ENCODE measurements at regions not wholly inside any gene's neighbourhood (a gene's known extent, or its start where the extent isn't known, plus 50 kb on each side); places are given as distances from the start of the nearest gene placed in this dataset.

DNA sequence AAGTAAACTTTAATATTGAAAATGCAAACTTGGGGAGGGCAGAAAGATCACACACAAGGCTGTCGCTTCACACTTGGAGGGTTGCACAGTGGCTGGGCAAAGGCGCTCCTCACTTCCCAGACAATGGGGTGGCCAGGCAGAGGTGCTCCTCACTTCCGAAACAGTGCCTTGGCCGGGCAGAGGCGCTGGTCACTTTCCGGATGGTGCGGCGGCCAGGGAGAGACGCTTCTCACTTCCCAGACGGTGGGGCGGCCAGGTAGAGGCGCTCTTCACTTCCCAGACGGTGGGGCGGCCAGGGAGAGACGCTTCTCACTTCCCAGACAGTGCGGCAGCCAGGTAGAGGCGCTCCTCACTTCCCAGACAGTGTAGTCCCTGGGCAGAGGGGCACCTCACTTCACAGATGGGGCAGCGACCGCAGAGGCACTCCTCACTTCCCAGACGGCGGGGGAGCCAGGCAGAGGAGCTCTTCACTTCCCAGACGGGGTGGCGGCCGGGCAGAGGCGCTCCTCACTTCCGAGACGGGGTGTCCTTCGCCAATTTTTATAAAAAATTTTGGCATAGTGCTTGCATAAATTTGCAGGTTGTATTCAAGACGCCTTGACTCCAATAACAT lies 140.8 kb upstream of the PZP start:
- Histone ChIP-seq H3K27ac (ENCODE audit: low read length) (no peak overlapping the region), H3K9me3 (ENCODE audit: low read length) (no peaks in the 10 kb centered on the region), H3K79me2 (replicated peaks; ENCODE audit: insufficient read depth, low read length) (no peaks in the 10 kb centered on the region), H3K4me3 (ENCODE audit: low read length) (no peak overlapping the region), H3K27me3 (ENCODE audit: insufficient read depth, low read depth, low read length) (no peaks in the 10 kb centered on the region), H3K9me2 (ENCODE audit: insufficient read depth, low read length) (no peaks in the 10 kb centered on the region), H4K20me1 (ENCODE audit: insufficient read depth) (no peaks in the 10 kb centered on the region), H3F3A (ENCODE audit: insufficient read depth, low read length, poor library complexity, severe bottlenecking) (no peaks in the 10 kb centered on the region), H3K9ac (ENCODE audit: low read length) (no peak overlapping the region), H2AFZ (ENCODE audit: low read depth, low read length) (no peak overlapping the region), H3K36me3 (ENCODE audit: insufficient read depth, low read length) (no peaks in the 10 kb centered on the region), H3K4me2 (ENCODE audit: low read length) (no peak overlapping the region)
- TF ChIP-seq TAF1 (IDR thresholded peaks at IDR 0.05; ENCODE audit: low read depth) (no peak), EP300 (conservative IDR thresholded peaks at IDR 0.05; ENCODE audit: poor library complexity, severe bottlenecking) (no peak), MXI1 (conservative IDR thresholded peaks at IDR 0.05; ENCODE audit: poor library complexity, severe bottlenecking) (no peak), POLR2AphosphoS5 (IDR thresholded peaks at IDR 0.05) (no peak), EZH2 (IDR thresholded peaks at IDR 0.05; ENCODE audit: borderline replicate concordance, insufficient read depth, low read length, poor library complexity, severe bottlenecking) (no peak), RAD21 (conservative IDR thresholded peaks at IDR 0.05) (no peak), SMC3 (conservative IDR thresholded peaks at IDR 0.05; ENCODE audit: poor library complexity) (no peak)
- TF ChIP-seq, protein P1, sequence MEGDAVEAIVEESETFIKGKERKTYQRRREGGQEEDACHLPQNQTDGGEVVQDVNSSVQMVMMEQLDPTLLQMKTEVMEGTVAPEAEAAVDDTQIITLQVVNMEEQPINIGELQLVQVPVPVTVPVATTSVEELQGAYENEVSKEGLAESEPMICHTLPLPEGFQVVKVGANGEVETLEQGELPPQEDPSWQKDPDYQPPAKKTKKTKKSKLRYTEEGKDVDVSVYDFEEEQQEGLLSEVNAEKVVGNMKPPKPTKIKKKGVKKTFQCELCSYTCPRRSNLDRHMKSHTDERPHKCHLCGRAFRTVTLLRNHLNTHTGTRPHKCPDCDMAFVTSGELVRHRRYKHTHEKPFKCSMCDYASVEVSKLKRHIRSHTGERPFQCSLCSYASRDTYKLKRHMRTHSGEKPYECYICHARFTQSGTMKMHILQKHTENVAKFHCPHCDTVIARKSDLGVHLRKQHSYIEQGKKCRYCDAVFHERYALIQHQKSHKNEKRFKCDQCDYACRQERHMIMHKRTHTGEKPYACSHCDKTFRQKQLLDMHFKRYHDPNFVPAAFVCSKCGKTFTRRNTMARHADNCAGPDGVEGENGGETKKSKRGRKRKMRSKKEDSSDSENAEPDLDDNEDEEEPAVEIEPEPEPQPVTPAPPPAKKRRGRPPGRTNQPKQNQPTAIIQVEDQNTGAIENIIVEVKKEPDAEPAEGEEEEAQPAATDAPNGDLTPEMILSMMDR (IDR thresholded peaks at IDR 0.05; ENCODE audit: poor library complexity, severe bottlenecking), result no peak
- TF ChIP-seq, protein P2, sequence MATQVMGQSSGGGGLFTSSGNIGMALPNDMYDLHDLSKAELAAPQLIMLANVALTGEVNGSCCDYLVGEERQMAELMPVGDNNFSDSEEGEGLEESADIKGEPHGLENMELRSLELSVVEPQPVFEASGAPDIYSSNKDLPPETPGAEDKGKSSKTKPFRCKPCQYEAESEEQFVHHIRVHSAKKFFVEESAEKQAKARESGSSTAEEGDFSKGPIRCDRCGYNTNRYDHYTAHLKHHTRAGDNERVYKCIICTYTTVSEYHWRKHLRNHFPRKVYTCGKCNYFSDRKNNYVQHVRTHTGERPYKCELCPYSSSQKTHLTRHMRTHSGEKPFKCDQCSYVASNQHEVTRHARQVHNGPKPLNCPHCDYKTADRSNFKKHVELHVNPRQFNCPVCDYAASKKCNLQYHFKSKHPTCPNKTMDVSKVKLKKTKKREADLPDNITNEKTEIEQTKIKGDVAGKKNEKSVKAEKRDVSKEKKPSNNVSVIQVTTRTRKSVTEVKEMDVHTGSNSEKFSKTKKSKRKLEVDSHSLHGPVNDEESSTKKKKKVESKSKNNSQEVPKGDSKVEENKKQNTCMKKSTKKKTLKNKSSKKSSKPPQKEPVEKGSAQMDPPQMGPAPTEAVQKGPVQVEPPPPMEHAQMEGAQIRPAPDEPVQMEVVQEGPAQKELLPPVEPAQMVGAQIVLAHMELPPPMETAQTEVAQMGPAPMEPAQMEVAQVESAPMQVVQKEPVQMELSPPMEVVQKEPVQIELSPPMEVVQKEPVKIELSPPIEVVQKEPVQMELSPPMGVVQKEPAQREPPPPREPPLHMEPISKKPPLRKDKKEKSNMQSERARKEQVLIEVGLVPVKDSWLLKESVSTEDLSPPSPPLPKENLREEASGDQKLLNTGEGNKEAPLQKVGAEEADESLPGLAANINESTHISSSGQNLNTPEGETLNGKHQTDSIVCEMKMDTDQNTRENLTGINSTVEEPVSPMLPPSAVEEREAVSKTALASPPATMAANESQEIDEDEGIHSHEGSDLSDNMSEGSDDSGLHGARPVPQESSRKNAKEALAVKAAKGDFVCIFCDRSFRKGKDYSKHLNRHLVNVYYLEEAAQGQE (IDR thresholded peaks at IDR 0.05; ENCODE audit: borderline replicate concordance), result no peak

DNA sequence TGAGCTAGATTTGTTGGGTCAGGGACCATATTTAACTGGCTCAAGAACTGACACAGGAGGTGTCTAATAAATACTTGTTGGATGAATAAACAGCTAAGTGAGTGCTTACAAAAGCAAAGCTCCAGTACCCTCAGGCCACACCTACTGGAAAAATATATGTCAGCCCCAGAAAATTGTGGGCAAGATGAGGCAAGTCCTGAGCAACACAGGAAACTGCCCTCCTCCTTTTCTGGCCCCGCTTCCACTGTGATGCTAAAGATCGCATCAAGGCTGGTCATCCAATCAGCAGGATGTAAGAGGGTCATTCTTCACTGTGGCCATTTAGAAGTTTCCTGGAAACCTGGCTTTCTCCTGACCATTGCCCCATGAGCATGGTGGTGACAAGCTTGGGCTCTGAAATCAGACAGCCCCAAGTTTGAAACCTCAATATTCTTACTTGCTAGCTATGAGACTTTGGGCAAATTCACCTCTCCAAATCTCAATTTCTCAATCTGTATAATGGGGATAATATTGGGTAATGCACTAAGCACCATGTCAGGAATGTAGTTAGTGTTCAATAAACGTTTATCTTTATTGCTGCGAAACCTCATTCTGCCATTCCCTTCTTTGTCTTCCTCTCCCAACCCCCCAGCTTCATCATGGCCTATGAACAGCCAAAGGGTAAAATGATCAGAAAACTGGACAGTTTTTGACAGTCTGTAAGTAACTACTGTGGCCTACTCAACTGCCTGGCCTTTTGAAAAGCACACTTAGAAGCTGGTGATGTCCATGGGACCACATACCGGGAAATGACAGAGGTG lies 139.3 kb upstream of the PZP start:
- H3K9me3 ChIP-seq (ENCODE audit: low read length), result no peaks in the 10 kb centered on the region
- no peak overlapping the region for H3K4me3 ChIP-seq (ENCODE audit: low read length)
- no peak overlapping the region for H3K4me2 ChIP-seq (ENCODE audit: low read length)
- no peak overlapping the region for H2AFZ ChIP-seq (ENCODE audit: low read depth, low read length)
- H3K27me3 ChIP-seq (ENCODE audit: insufficient read depth, low read depth, low read length), result no peaks in the 10 kb centered on the region
- TF ChIP-seq RAD21 (conservative IDR thresholded peaks at IDR 0.05) (no peak), EZH2 (IDR thresholded peaks at IDR 0.05; ENCODE audit: borderline replicate concordance, insufficient read depth, low read length, poor library complexity, severe bottlenecking) (no peak), SMC3 (conservative IDR thresholded peaks at IDR 0.05; ENCODE audit: poor library complexity) (no peak), MXI1 (conservative IDR thresholded peaks at IDR 0.05; ENCODE audit: poor library complexity, severe bottlenecking) (no peak), POLR2AphosphoS5 (IDR thresholded peaks at IDR 0.05) (no peak), TAF1 (IDR thresholded peaks at IDR 0.05; ENCODE audit: low read depth) (no peak), EP300 (conservative IDR thresholded peaks at IDR 0.05; ENCODE audit: poor library complexity, severe bottlenecking) (no peak)
- TF ChIP-seq, protein P1 (IDR thresholded peaks at IDR 0.05; ENCODE audit: poor library complexity, severe bottlenecking), result no peak
- TF ChIP-seq, protein P2 (IDR thresholded peaks at IDR 0.05; ENCODE audit: borderline replicate concordance), result no peak
- H3K79me2 ChIP-seq (replicated peaks; ENCODE audit: insufficient read depth, low read length), result no peaks in the 10 kb centered on the region
- H4K20me1 ChIP-seq (ENCODE audit: insufficient read depth), result no peaks in the 10 kb centered on the region
- no peak overlapping the region for H3K27ac ChIP-seq (ENCODE audit: low read length)
- H3K9ac ChIP-seq (ENCODE audit: low read length), result no peak overlapping the region
- H3K36me3 ChIP-seq (ENCODE audit: insufficient read depth, low read length), result no peaks in the 10 kb centered on the region
- no peaks in the 10 kb centered on the region for H3K9me2 ChIP-seq (ENCODE audit: insufficient read depth, low read length)
- no peaks in the 10 kb centered on the region for H3F3A ChIP-seq (ENCODE audit: insufficient read depth, low read length, poor library complexity, severe bottlenecking)
